ENCODE measurements at regions not wholly inside any gene's neighbourhood (a gene's known extent, or its start where the extent isn't known, plus 50 kb on each side); places are given as distances from the start of the nearest gene placed in this dataset.

DNA sequence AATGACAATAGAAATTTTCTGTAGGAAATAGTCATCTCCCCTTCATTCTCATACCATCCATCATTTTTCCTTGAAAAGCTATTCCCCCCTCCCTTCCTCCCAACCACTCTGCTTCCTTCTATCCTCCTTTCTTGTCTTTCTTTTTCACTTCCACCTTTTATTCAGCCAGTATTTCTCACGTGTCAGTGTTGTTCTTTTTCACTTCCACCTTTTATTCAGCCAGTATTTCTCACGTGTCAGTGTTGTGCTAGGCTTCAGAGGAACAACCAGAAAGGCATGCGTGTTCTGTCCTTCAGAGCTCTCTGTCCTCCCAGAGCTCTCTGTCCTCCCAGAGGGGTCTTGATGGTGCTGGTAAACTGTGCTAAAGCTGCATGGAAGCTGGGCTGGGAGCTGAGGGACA, 419.6 kb downstream of the GADD45G start:
- Histone ChIP-seq H3K27me3 (ENCODE audit: control insufficient read depth, insufficient read depth, low read length) (no peaks in the 10 kb centered on the region), H3K9me3 (ENCODE audit: control insufficient read depth, insufficient read depth, low read length) (no peaks in the 10 kb centered on the region), H3K4me1 (ENCODE audit: control insufficient read depth, insufficient read depth, low read length) (peaks cover 2% of the 10 kb centered on the region), H3K4me3 (ENCODE audit: low read length) (no peak overlapping the region), H3K27ac (ENCODE audit: low read length) (no peak overlapping the region), H3K36me3 (ENCODE audit: control insufficient read depth, insufficient read depth, low read length) (no peaks in the 10 kb centered on the region)
- no peak for DNase-seq (ENCODE audit: low read depth, low spot score)
- WGBS (ENCODE audit: insufficient coverage, insufficient read length) = no CpG with 5 or more reads among the region's 3 CpGs

DNA sequence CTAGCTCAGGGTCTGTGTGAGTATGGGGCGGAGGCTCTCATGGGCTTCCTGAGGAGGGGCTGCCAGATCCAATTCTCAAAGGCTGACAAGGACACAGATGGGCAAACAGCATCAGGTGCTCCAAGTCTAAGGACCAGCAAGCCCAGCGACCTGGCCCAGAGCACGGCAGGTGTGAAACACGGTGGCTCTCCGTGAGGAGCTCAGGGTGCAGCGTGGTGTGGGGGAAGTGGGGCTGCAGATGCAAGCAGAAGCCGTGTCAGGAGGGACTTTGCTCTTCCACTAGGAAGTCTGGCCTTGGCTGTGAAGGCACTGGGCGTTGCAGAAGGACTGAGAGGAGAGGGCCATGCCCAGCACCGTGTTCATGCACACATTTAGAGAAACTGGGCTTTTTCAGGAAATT, 420.0 kb downstream of the GADD45G start:
- no peak for DNase-seq (ENCODE audit: low read depth, low spot score)
- no peaks in the 10 kb centered on the region for H3K9me3 ChIP-seq (ENCODE audit: control insufficient read depth, insufficient read depth, low read length)
- WGBS (ENCODE audit: insufficient coverage, insufficient read length) = no CpG with 5 or more reads among the region's 9 CpGs
- H3K27ac ChIP-seq (ENCODE audit: low read length) = no peak overlapping the region
- H3K4me3 ChIP-seq (ENCODE audit: low read length) = no peak overlapping the region
- no peaks in the 10 kb centered on the region for H3K27me3 ChIP-seq (ENCODE audit: control insufficient read depth, insufficient read depth, low read length)
- H3K36me3 ChIP-seq (ENCODE audit: control insufficient read depth, insufficient read depth, low read length) = no peaks in the 10 kb centered on the region
- peaks cover 2% of the 10 kb centered on the region for H3K4me1 ChIP-seq (ENCODE audit: control insufficient read depth, insufficient read depth, low read length)

DNA sequence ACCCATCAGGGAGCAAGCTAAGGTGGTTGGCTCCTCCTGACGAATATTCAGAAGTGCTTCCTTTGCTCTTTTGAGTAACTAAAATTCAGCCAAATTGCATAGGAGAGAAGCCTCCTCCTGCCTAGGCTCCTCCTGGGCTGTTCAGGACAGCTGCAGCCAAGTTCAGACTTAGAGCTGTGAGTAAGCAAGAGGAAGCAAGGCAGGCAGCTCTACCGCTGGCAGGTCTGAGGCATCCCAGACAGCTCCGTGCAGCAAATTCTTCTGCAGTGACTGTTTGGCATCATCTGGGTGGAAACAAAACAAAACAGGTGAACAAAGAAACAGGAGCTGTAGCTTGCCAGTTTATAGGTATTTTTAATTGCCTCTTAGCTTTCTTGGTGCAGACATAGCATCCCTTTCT, 421.0 kb downstream of the GADD45G start:
- Histone ChIP-seq H3K27me3 (ENCODE audit: control insufficient read depth, insufficient read depth, low read length) (no peaks in the 10 kb centered on the region), H3K36me3 (ENCODE audit: control insufficient read depth, insufficient read depth, low read length) (no peaks in the 10 kb centered on the region), H3K4me1 (ENCODE audit: control insufficient read depth, insufficient read depth, low read length) (peaks cover 2% of the 10 kb centered on the region), H3K27ac (ENCODE audit: low read length) (no peak overlapping the region), H3K4me3 (ENCODE audit: low read length) (no peak overlapping the region), H3K9me3 (ENCODE audit: control insufficient read depth, insufficient read depth, low read length) (no peaks in the 10 kb centered on the region)
- no peak for DNase-seq (ENCODE audit: low read depth, low spot score)
- WGBS (ENCODE audit: insufficient coverage, insufficient read length) = no CpG with 5 or more reads among the region's 3 CpGs

DNA sequence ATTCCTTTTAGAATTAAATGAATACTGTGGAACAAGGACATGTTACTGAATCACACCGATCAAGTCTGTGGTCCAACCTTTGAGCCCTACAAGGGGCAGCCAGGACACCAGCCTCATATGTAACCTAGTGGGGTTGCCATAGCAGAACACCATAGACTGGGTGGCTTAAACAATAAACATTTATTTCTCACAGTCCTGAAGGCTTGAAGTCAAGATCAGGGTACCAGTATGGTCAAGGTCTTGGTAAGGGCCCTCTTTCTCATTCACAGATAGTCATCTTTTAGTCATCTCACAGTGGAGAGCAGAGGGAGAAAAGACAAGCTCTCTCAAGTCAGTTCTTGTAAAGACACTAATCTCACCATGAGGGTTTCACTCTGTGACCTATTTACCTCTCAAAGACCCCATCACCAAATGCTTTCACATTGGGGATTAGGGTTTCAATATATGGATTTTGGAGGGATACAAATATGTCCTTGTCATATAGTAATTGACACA, 422.5 kb downstream of the GADD45G start:
- H3K4me3 ChIP-seq (ENCODE audit: low read length) = no peak overlapping the region
- no peaks in the 10 kb centered on the region for H3K27me3 ChIP-seq (ENCODE audit: control insufficient read depth, insufficient read depth, low read length)
- no peaks in the 10 kb centered on the region for H3K36me3 ChIP-seq (ENCODE audit: control insufficient read depth, insufficient read depth, low read length)
- DNase-seq (ENCODE audit: low read depth, low spot score) = no peak
- no CpG with 5 or more reads among the region's 1 CpG for WGBS (ENCODE audit: insufficient coverage, insufficient read length)
- H3K4me1 ChIP-seq (ENCODE audit: control insufficient read depth, insufficient read depth, low read length) = peaks cover 2% of the 10 kb centered on the region
- no peaks in the 10 kb centered on the region for H3K9me3 ChIP-seq (ENCODE audit: control insufficient read depth, insufficient read depth, low read length)
- no peak overlapping the region for H3K27ac ChIP-seq (ENCODE audit: low read length)

DNA sequence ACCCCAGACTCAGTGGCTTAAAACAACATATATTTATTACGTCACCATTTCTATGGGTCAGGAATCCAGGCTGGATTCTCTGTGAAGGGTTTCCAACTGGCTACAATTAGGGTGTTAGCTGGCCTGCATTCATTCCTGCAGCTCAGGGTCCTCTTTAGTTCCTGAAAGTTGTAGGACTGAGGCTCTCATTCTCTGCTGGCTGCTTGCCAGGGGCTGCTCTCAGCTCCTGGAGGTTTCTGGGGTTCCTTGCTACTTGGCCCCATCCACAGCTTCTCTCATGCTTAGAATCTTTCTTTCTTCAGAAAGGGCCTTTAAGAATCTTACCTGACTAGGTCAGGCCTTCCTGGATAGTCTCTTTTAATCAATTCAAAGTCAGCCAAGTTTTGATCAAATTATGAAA, 424.6 kb downstream of the GADD45G start:
- Histone ChIP-seq H3K36me3 (ENCODE audit: control insufficient read depth, insufficient read depth, low read length) (no peaks in the 10 kb centered on the region), H3K9me3 (ENCODE audit: control insufficient read depth, insufficient read depth, low read length) (no peaks in the 10 kb centered on the region), H3K4me3 (ENCODE audit: low read length) (no peak overlapping the region), H3K27me3 (ENCODE audit: control insufficient read depth, insufficient read depth, low read length) (no peaks in the 10 kb centered on the region), H3K27ac (ENCODE audit: low read length) (no peak overlapping the region), H3K4me1 (ENCODE audit: control insufficient read depth, insufficient read depth, low read length) (peaks cover 2% of the 10 kb centered on the region; the same call in 1 of the 2 replicates)
- no CpG with 5 or more reads among the region's 1 CpG for WGBS (ENCODE audit: insufficient coverage, insufficient read length)
- no peak for DNase-seq (ENCODE audit: low read depth, low spot score)

DNA sequence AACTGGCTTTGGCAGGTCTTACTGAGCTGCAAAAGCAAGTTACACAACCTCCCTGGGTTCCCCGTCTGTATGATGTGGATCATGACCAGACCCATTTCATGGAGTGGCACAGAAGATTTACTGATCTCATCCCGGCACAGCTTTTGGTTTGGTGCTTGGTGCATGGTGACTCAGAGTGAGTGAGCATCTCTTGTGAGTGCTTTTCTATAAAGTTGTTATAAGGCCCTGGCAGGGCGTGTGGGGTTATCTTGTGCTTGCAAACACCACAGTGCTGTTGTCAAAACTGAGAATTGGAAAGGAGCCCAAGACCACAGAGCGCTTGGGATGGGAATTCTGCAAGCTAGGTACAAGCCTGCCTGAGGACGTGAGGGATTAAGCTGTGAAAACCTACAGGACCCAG, 425.2 kb downstream of the GADD45G start:
- Histone ChIP-seq H3K27ac (ENCODE audit: low read length) (no peak overlapping the region), H3K9me3 (ENCODE audit: control insufficient read depth, insufficient read depth, low read length) (no peaks in the 10 kb centered on the region), H3K4me1 (ENCODE audit: control insufficient read depth, insufficient read depth, low read length) (peaks cover 2% of the 10 kb centered on the region; the same call in 1 of the 2 replicates), H3K4me3 (ENCODE audit: low read length) (no peak overlapping the region), H3K27me3 (ENCODE audit: control insufficient read depth, insufficient read depth, low read length) (no peaks in the 10 kb centered on the region), H3K36me3 (ENCODE audit: control insufficient read depth, insufficient read depth, low read length) (no peaks in the 10 kb centered on the region)
- WGBS (ENCODE audit: insufficient coverage, insufficient read length) = no CpG with 5 or more reads among the region's 5 CpGs
- no peak for DNase-seq (ENCODE audit: low read depth, low spot score)

DNA sequence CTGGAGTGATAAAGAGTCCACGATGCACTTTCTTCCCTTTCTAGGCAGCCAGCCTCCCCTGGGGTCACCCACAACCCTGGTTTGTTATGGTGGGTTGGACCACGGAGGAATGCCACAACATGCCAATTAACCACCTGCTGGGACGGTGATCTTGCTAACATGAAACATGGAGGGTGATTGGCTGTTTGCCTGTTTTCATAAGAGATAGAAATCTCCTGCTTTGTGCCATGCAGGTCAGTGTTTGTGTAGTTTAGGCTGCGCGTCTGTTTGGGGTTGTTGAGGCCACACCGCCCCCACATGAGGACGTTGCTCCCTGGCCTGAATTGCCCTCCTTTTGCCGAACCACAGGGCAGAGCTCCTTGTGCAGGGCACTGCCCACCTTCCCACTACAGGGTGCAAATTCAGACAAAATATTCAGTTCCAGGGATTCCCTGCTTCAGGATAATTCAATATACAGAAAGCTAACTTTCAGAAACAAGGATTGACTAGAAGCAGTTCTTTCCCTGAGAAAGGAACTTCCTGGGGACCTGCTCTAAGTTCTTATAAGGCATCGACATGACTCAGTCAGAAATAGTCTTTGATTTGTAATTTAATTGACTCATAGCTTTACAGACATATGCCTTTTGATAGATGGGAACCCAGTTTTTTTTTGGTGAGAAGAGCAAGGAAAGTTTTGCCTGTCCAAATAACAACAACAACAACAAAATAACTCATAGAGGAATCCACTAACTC, 427.6 kb downstream of the GADD45G start:
- WGBS (ENCODE audit: insufficient coverage, insufficient read length) = no CpG with 5 or more reads among the region's 9 CpGs
- H3K27ac ChIP-seq (ENCODE audit: low read length) = no peak overlapping the region

DNA sequence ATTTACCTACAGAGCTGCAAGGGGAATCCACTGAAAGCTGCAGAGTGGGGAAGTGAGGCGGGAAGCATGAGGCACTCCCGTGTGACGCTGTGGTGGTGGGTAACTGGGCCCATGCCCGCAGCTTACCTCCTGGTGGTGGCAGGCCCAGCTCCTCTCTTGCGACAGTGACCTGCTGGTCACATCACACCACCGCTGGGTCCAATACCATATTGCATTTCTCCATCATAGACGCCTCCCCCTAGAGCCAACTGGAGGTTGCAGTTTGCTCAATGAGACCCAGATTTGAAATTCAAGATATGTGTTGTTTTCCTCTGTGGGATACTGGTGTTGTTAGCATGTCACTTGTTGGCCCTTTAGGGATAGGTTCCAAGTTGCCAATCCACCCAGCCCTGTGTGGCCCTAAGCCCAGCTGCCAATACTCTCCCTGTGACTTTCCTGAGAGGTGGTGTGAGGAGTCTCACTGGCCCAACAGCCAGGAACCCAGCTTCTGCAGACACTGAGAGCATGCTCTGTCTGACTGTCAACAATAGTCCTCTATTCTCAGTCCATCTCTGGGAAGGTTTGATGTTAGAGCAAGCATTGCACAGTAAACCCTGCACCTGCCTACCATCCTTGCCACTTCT, 428.3 kb downstream of the GADD45G start:
- DNase-seq (ENCODE audit: low read depth, low spot score) = no peak
- H3K27ac ChIP-seq (ENCODE audit: low read length) = no peak overlapping the region
- peaks cover 2% of the 10 kb centered on the region; the same call in 1 of the 2 replicates for H3K4me1 ChIP-seq (ENCODE audit: control insufficient read depth, insufficient read depth, low read length)
- no CpG with 5 or more reads among the region's 7 CpGs for WGBS (ENCODE audit: insufficient coverage, insufficient read length)
- no peak overlapping the region for H3K4me3 ChIP-seq (ENCODE audit: low read length)
- no peaks in the 10 kb centered on the region for H3K9me3 ChIP-seq (ENCODE audit: control insufficient read depth, insufficient read depth, low read length)
- H3K36me3 ChIP-seq (ENCODE audit: control insufficient read depth, insufficient read depth, low read length) = no peaks in the 10 kb centered on the region
- 0 out of 2 replicates have a peak, but pooled peaks cover 2% of the 10 kb centered on the region for H3K27me3 ChIP-seq (ENCODE audit: control insufficient read depth, insufficient read depth, low read length)

More for the DNA sequence above, 427.6 kb downstream of the GADD45G start:
- Histone ChIP-seq H3K4me1 (ENCODE audit: control insufficient read depth, insufficient read depth, low read length) (peaks cover 2% of the 10 kb centered on the region; the same call in 1 of the 2 replicates), H3K4me3 (ENCODE audit: low read length) (no peak overlapping the region), H3K9me3 (ENCODE audit: control insufficient read depth, insufficient read depth, low read length) (no peaks in the 10 kb centered on the region), H3K36me3 (ENCODE audit: control insufficient read depth, insufficient read depth, low read length) (no peaks in the 10 kb centered on the region), H3K27me3 (ENCODE audit: control insufficient read depth, insufficient read depth, low read length) (0 out of 2 replicates have a peak, but pooled peaks cover 2% of the 10 kb centered on the region)
- no peak for DNase-seq (ENCODE audit: low read depth, low spot score)

DNA sequence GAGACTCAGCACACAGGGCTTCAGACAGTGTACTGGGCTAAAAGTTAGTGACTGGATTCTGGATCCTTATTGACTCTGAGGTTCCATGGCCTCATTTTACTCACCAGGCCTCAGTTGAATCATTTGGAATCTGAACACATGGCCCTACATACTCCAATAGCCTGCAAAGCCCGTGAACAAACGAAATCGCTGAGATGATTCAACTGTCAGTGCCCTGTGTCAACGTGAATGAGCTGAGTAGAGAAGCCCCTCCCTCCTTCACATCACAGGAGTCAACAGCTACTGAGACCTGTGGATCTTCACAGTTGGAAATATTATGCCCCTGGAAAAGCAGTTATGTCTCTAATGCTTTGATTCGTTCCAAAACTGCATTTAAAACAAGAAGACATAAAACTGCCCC, 429.3 kb downstream of the GADD45G start:
- Histone ChIP-seq H3K9me3 (ENCODE audit: control insufficient read depth, insufficient read depth, low read length) (no peaks in the 10 kb centered on the region), H3K27ac (ENCODE audit: low read length) (no peak overlapping the region), H3K4me1 (ENCODE audit: control insufficient read depth, insufficient read depth, low read length) (peaks cover 4% of the 10 kb centered on the region; the same call in 1 of the 2 replicates), H3K4me3 (ENCODE audit: low read length) (no peak overlapping the region), H3K36me3 (ENCODE audit: control insufficient read depth, insufficient read depth, low read length) (no peaks in the 10 kb centered on the region), H3K27me3 (ENCODE audit: control insufficient read depth, insufficient read depth, low read length) (0 out of 2 replicates have a peak, but pooled peaks cover 2% of the 10 kb centered on the region)
- DNase-seq (ENCODE audit: low read depth, low spot score) = no peak
- whole genome bisulfite sequencing (ENCODE audit: insufficient coverage, insufficient read length) = no CpG with 5 or more reads among the region's 5 CpGs

DNA sequence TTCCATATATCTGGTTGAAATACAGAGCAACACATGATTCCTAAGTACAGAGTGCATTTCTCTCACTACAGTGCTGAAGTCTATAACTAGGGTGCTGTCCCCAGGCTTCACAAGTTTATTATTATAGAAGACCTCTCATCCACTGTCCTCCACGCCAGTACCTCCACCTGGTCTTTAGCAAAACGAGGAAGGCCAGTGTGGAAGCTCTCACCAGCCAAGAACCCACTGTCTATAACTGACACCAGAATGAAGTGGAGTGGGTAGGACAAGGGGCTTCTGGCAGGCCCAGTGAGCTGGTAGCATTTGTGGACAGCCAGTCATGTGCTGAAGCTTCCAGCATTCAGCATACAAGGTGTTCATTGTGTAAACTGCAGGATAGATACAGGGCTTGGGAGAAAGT, 430.7 kb downstream of the GADD45G start:
- DNase-seq (ENCODE audit: low read depth, low spot score) = no peak
- H3K4me3 ChIP-seq (ENCODE audit: low read length) = no peak overlapping the region
- H3K27ac ChIP-seq (ENCODE audit: low read length) = no peak overlapping the region
- peaks cover 4% of the 10 kb centered on the region; the same call in 1 of the 2 replicates for H3K4me1 ChIP-seq (ENCODE audit: control insufficient read depth, insufficient read depth, low read length)
- no peaks in the 10 kb centered on the region for H3K9me3 ChIP-seq (ENCODE audit: control insufficient read depth, insufficient read depth, low read length)
- 0 out of 2 replicates have a peak, but pooled peaks cover 2% of the 10 kb centered on the region for H3K27me3 ChIP-seq (ENCODE audit: control insufficient read depth, insufficient read depth, low read length)
- H3K36me3 ChIP-seq (ENCODE audit: control insufficient read depth, insufficient read depth, low read length) = no peaks in the 10 kb centered on the region
- WGBS (ENCODE audit: insufficient coverage, insufficient read length) = no CpG with 5 or more reads among the region's 2 CpGs
